OCI-LY1 (cell line): ENCODE measurements at regions not wholly inside any gene's neighbourhood (a gene's known extent, or its start where the extent isn't known, plus 50 kb on each side); places are given as distances from the start of the nearest gene placed in this dataset.

Experiments
- H2AFZ ChIP-seq: fragments of 200-600 bp; sonication (generic), shearing (Covaris generic); 2 replicates; pipeline ENCODE4 v1.6.0; 2014; ENCODE audit warnings: antibody characterized with exemption, mild to moderate bottlenecking, low read length
- H3F3A ChIP-seq: fragments of 200-600 bp; sonication (generic), shearing (Covaris generic); 2 replicates; pipeline ENCODE4 v1.6.0; 2014; ENCODE audit warnings: mild to moderate bottlenecking, antibody characterized with exemption, low read length, moderate library complexity; ENCODE audit not compliant: insufficient read depth
- H3K27ac ChIP-seq: fragments of 200-600 bp; sonication (generic); 2 replicates; pipeline ENCODE4 v1.5.1; 2014; ENCODE audit warnings: low read length, mixed run types, mild to moderate bottlenecking, low read depth; ENCODE audit not compliant: poor library complexity, severe bottlenecking
- H3K27me3 ChIP-seq: fragments of 200-600 bp; sonication (generic); 2 replicates; pipeline ENCODE4 v1.6.0; 2014; ENCODE audit warnings: antibody characterized with exemption, mild to moderate bottlenecking, low read length, moderate library complexity; ENCODE audit not compliant: insufficient read depth
- H3K36me3 ChIP-seq: fragments of 200-600 bp; sonication (generic); 2 replicates; pipeline ENCODE4 v1.6.1; 2014; ENCODE audit warnings: mild to moderate bottlenecking, antibody characterized with exemption, low read length, moderate library complexity, mixed read lengths; ENCODE audit not compliant: insufficient read depth
- H3K4me1 ChIP-seq: fragments of 200-600 bp; sonication (generic); 2 replicates; pipeline ENCODE4 v1.5.1; 2014; ENCODE audit warnings: mild to moderate bottlenecking, low read length, moderate library complexity; ENCODE audit not compliant: insufficient read depth, severe bottlenecking
- H3K4me2 ChIP-seq: fragments of 200-600 bp; sonication (generic), shearing (Covaris generic); 2 replicates; pipeline ENCODE4 v1.6.1; 2014; ENCODE audit warnings: low read length
- H3K4me3 ChIP-seq: fragments of 200-600 bp; sonication (generic); 2 replicates; pipeline ENCODE4 v1.5.1; 2014; ENCODE audit warnings: low read length, low read depth, mild to moderate bottlenecking, mixed read lengths; ENCODE audit not compliant: poor library complexity, severe bottlenecking
- H3K79me2 ChIP-seq: fragments of 200-600 bp; shearing (Covaris generic); 2 replicates; pipeline ENCODE4 v1.6.1; 2016; ENCODE audit warnings: mixed run types, low read length, mixed read lengths; ENCODE audit not compliant: insufficient read depth
- H3K9ac ChIP-seq: fragments of 200-600 bp; sonication (generic), shearing (Covaris generic); 2 replicates; pipeline ENCODE4 v1.6.1; 2014; ENCODE audit warnings: mild to moderate bottlenecking, low read length, mixed read lengths
- H3K9me2 ChIP-seq: fragments of 200-600 bp; sonication (generic), shearing (Covaris generic); 2 replicates; pipeline ENCODE4 v1.6.1; 2014; ENCODE audit warnings: low read depth, mild to moderate bottlenecking, low read length, mixed read lengths
- H3K9me3 ChIP-seq: fragments of 200-600 bp; shearing (Covaris generic); 2 replicates; pipeline ENCODE4 v1.6.1; 2014; ENCODE audit warnings: low read length, mixed read lengths
- H4K20me1 ChIP-seq: fragments of 200-600 bp; sonication (generic), shearing (Covaris generic); 2 replicates; pipeline ENCODE4 v1.6.0; 2016; ENCODE audit warnings: mild to moderate bottlenecking, low read length; ENCODE audit not compliant: insufficient read depth
- CTCF ChIP-seq: fragments of 200-600 bp; sonication (generic), shearing (Covaris generic); IDR thresholded peaks from 2 replicates; pipeline ENCODE4 v1.5.1; 2017; ENCODE audit warnings: mild to moderate bottlenecking, antibody characterized with exemption, low read length, moderate library complexity, mixed read lengths
- EZH2 ChIP-seq: fragments of 200-600 bp; sonication (generic), shearing (Covaris generic); IDR thresholded peaks from 2 replicates; pipeline ENCODE4 v1.8.0; 2017; ENCODE audit warnings: borderline replicate concordance, mixed run types, mild to moderate bottlenecking, antibody characterized with exemption, low read length, moderate library complexity, mixed read lengths

- TF ChIP-seq CTCF, result no peak
- no peak for TF ChIP-seq EZH2
- no peaks in the 10 kb centered on the region for H3K9me2 ChIP-seq
- no peak overlapping the region for H3K27ac ChIP-seq
- no peak overlapping the region for H3K4me2 ChIP-seq
- no peaks in the 10 kb centered on the region for H3K27me3 ChIP-seq
- no peak overlapping the region for H2AFZ ChIP-seq
- no peaks in the 10 kb centered on the region for H3F3A ChIP-seq
- no peak overlapping the region for H3K4me3 ChIP-seq
- H3K9me3 ChIP-seq, result no peaks in the 10 kb centered on the region
- no peaks in the 10 kb centered on the region for H3K79me2 ChIP-seq
- H4K20me1 ChIP-seq, result no peaks in the 10 kb centered on the region
- no peaks in the 10 kb centered on the region for H3K36me3 ChIP-seq
- H3K4me1 ChIP-seq, result no peaks in the 10 kb centered on the region
- H3K9ac ChIP-seq, result no peak overlapping the region
Observed at GRCh38 chr3:20236603-20237002, 50.6 kb upstream of the SGO1 start.
